B cell (primary cell): ENCODE measurements at regions not wholly inside any gene's neighbourhood (a gene's known extent, or its start where the extent isn't known, plus 50 kb on each side); places are given as distances from the start of the nearest gene placed in this dataset.

Experiments
- ATAC-seq: fragments of 200-7000 bp; cut with Tn5 transposase; one replicate; pipeline ENCODE4 v1.10.0; 2021; ENCODE audit warnings: low read depth, mild to moderate bottlenecking, moderate number of reproducible peaks, moderate library complexity
- CTCF ChIA-PET: fragments of 350-600 bp; sonication (Branson Sonifier 250); formaldehyde crosslinking; loops from one replicate; lab custom pipeline; 2021; ENCODE audit warnings: antibody characterized with exemption, inconsistent platforms; lab: Charles Lee
- POLR2A ChIA-PET: fragments of 350-600 bp; sonication (Branson Sonifier 250); formaldehyde crosslinking; loops from one replicate; lab custom pipeline; 2021; ENCODE audit warnings: antibody characterized with exemption; lab: Charles Lee
- DNase-seq: peaks from one replicate; pipeline ENCODE4 v3.0.0; 2013
- H2AFZ ChIP-seq: 2 replicates; pipeline ENCODE4 v1.6.1; 2012; ENCODE audit warnings: mild to moderate bottlenecking, low read depth, low read length; ENCODE audit not compliant: insufficient read depth, poor library complexity, severe bottlenecking
- H3K27ac ChIP-seq, 2 donors: 1 replicate in 1 of 2; 2 replicates in 1 of 2; pipeline ENCODE4 v1.5.1; 2012 to 2013; ENCODE audit warnings: low read length in 2 of 2, mild to moderate bottlenecking in 2 of 2, moderate library complexity in 1 of 2
- H3K27me3 ChIP-seq, 4 experiments: fragments of 200-600 bp in 1 of 4; sonication (generic) in 1 of 4; replicated peaks in 1 of 4; 1 replicate in 2 of 4; 2 replicates in 2 of 4; pipeline versions ENCODE4 v1.6.1 to v1.7.0; 2013 to 2016; ENCODE audit warnings: low read length in 3 of 4, mild to moderate bottlenecking in 2 of 4, mixed read lengths in 1 of 4, moderate library complexity in 1 of 4; ENCODE audit not compliant: insufficient read depth in 4 of 4, control insufficient read depth in 3 of 4; ENCODE audit errors: control extremely low read depth in 1 of 4
- H3K36me3 ChIP-seq, 2 experiments: replicated peaks in 1 of 2; 1 replicate in 1 of 2; 2 replicates in 1 of 2; pipeline versions ENCODE4 v1.6.1 to v1.7.1; 2013; ENCODE audit warnings: low read length in 1 of 2; ENCODE audit not compliant: insufficient read depth in 2 of 2, control insufficient read depth in 1 of 2; ENCODE audit errors: control extremely low read depth in 1 of 2, extremely low read depth in 1 of 2
- H3K4me1 ChIP-seq, 2 donors: fragments of 200-600 bp in 1 of 2; sonication (generic) in 1 of 2; 1 replicate in 1 of 2; 2 replicates in 1 of 2; pipeline versions ENCODE4 v1.5.1 to v1.6.1; 2013 to 2017; ENCODE audit warnings: low read length in 2 of 2; ENCODE audit not compliant: control insufficient read depth in 2 of 2, insufficient read depth in 2 of 2
- H3K4me2 ChIP-seq: replicated peaks from 2 replicates; pipeline ENCODE3; 2012; ENCODE audit warnings: mild to moderate bottlenecking, low read depth, low read length; ENCODE audit not compliant: poor library complexity, severe bottlenecking
- H3K4me3 ChIP-seq, 5 experiments: fragments of 200-600 bp in 1 of 5; sonication (generic) in 1 of 5; 1 replicate in 3 of 5; 2 replicates in 2 of 5; pipeline versions ENCODE4 v1.5.1 to v1.7.0; 2011 to 2016; ENCODE audit warnings: low read length in 4 of 5, mild to moderate bottlenecking in 4 of 5, low read depth in 2 of 5, control low read depth in 1 of 5, moderate library complexity in 1 of 5; ENCODE audit not compliant: insufficient read depth in 1 of 5; ENCODE audit errors: control extremely low read depth in 1 of 5, extremely low read depth in 1 of 5
- H3K79me2 ChIP-seq: fragments of 200-600 bp; sonication (generic); one replicate; pipeline ENCODE4 v1.6.0; 2016; ENCODE audit warnings: low read length; ENCODE audit not compliant: control insufficient read depth, insufficient read depth
- H3K9ac ChIP-seq: fragments of 200-600 bp; sonication (generic); 2 replicates; pipeline ENCODE4 v1.6.1; 2017; ENCODE audit warnings: mild to moderate bottlenecking, low read length, moderate library complexity
- H3K9me3 ChIP-seq, 3 donors: one replicate each; pipeline versions ENCODE4 v1.6.1 to v1.7.1; 2013; ENCODE audit warnings: low read length in 2 of 3; ENCODE audit not compliant: control insufficient read depth in 2 of 3, insufficient read depth in 1 of 3; ENCODE audit errors: control extremely low read depth in 1 of 3
- H4K20me1 ChIP-seq: 2 replicates; pipeline ENCODE4 v1.6.0; 2012; ENCODE audit warnings: mild to moderate bottlenecking, low read length; ENCODE audit not compliant: insufficient read depth, control insufficient read depth, poor library complexity, severe bottlenecking
- H3K27ac Mint-ChIP-seq: one replicate; pipeline ENCODE4 v1.8.0; 2021; ENCODE audit warnings: mixed read lengths
- H3K27me3 Mint-ChIP-seq: one replicate; pipeline ENCODE4 v1.8.0; 2021; ENCODE audit warnings: mixed read lengths
- H3K4me1 Mint-ChIP-seq: one replicate; pipeline ENCODE4 v1.8.0; 2021; ENCODE audit warnings: mixed read lengths
- H3K4me3 Mint-ChIP-seq: one replicate; pipeline ENCODE4 v1.8.0; 2021; ENCODE audit warnings: mixed read lengths
- H3K9me3 Mint-ChIP-seq: one replicate; pipeline ENCODE4 v1.8.0; 2022; ENCODE audit warnings: mixed read lengths; ENCODE audit not compliant: insufficient read depth
- CTCF ChIP-seq: fragments of 200-600 bp; IDR thresholded peaks from one replicate; pipeline ENCODE4 v1.8.0; 2022; ENCODE audit warnings: antibody characterized with exemption, mild to moderate bottlenecking
- EZH2 ChIP-seq: IDR thresholded peaks from 2 replicates; pipeline ENCODE4 v1.6.1; 2012; ENCODE audit warnings: borderline replicate concordance, low read depth, mild to moderate bottlenecking, moderate library complexity, low read length; ENCODE audit not compliant: insufficient read depth, poor library complexity, severe bottlenecking
- WGBS: methylation state at CpG from one replicate; pipeline ENCODE4 v1.1.5; 2013; ENCODE audit warnings: missing lambda C conversion rate; ENCODE audit not compliant: insufficient coverage; 5-methylcytosine and 5-hydroxymethylcytosine counted together
- intact Hi-C: fragments of 100-400 bp; cut with micrococcal nuclease; formaldehyde crosslinking; loops from one replicate; pipeline ENCODE4 v1.10.0; 2022

- TF ChIP-seq EZH2 (no peak), CTCF (no peak)
- Histone ChIP-seq H2AFZ (no peak overlapping the region), H3K27ac (no peak overlapping the region), H3K4me1 (no peaks in the 10 kb centered on the region), H3K4me3 (no peak overlapping the region), H4K20me1 (no peaks in the 10 kb centered on the region), H3K27me3 (no peaks in the 10 kb centered on the region), H3K4me2 (no peak overlapping the region), H3K9ac (no peak overlapping the region), H3K9me3 (peaks cover 0 to 3% (median 1%) of the 10 kb centered on the region in 3 donors), H3K36me3 (no peaks in the 10 kb centered on the region), H3K79me2 (no peaks in the 10 kb centered on the region)
- no peak overlapping the region for H3K27ac Mint-ChIP-seq
- DNase-seq (no peak), ATAC-seq (no peak)
- intact Hi-C loops: no loop called here
- POLR2A ChIA-PET: no interaction called here
- H3K9me3 Mint-ChIP-seq: peaks cover 6% of the 10 kb centered on the region
- H3K27me3 Mint-ChIP-seq: no peaks in the 10 kb centered on the region
- WGBS: no CpG with 5 or more reads among the region's 2 CpGs
- no peaks in the 10 kb centered on the region for H3K4me1 Mint-ChIP-seq
- CTCF ChIA-PET: no interaction called here
- no peak overlapping the region for H3K4me3 Mint-ChIP-seq
These were observed 1455.3 kb upstream of the FLRT2 start for GRCh38 chr14:84074626-84075025.

GRCh38 chr14:84080944-84081343 lies 1449.0 kb upstream of the FLRT2 start:
- no peak for ATAC-seq
- H2AFZ ChIP-seq: no peak overlapping the region
- H3K4me3 Mint-ChIP-seq: no peak overlapping the region
- no peak overlapping the region for H3K27ac ChIP-seq
- H3K4me2 ChIP-seq: no peak overlapping the region
- H3K4me1 ChIP-seq: no peaks in the 10 kb centered on the region
- H3K9me3 ChIP-seq: peaks cover 0 to 11% (median 0%) of the 10 kb centered on the region in 3 donors
- POLR2A ChIA-PET: no interaction called here
- no peak overlapping the region for H3K9ac ChIP-seq
- no peak overlapping the region for H3K4me3 ChIP-seq
- H4K20me1 ChIP-seq: no peaks in the 10 kb centered on the region
- no peak overlapping the region for H3K27ac Mint-ChIP-seq
- H3K9me3 Mint-ChIP-seq: peaks cover 11% of the 10 kb centered on the region
- H3K27me3 Mint-ChIP-seq: no peaks in the 10 kb centered on the region
- H3K4me1 Mint-ChIP-seq: no peaks in the 10 kb centered on the region
- 100% methylated on average over 1 of the region's 1 CpG for WGBS
- DNase-seq: no peak
- H3K27me3 ChIP-seq: no peaks in the 10 kb centered on the region
- TF ChIP-seq CTCF (no peak), EZH2 (no peak)
- CTCF ChIA-PET: no interaction called here
- H3K36me3 ChIP-seq: no peaks in the 10 kb centered on the region
- H3K79me2 ChIP-seq: no peaks in the 10 kb centered on the region
- intact Hi-C loops: no loop called here
